ENCODE measurements at regions not wholly inside any gene's neighbourhood (a gene's known extent, or its start where the extent isn't known, plus 50 kb on each side); places are given as distances from the start of the nearest gene placed in this dataset.

DNA sequence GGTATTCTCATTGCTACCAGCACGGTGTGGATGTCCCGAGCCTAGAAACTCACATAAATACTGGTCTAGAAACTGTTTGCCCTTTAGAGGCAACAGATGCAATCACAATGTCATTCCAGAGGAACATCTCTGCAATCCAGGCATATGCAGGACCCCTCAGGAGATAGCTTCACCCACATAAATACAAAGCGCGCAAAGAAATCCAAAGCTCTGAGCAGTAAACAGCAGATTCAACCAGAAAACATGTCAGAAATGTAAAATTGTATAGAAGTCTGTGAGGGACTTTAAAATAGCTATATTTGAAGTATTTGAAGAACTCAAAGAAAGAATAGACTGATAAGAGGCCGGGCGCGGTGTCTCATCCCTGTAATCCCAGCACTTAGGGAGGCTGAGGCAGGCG lies 291.7 kb downstream of the FAM43A start:
- TF ChIP-seq POLR2AphosphoS5 (IDR thresholded peaks at IDR 0.05; ENCODE audit: low read depth, low read length): no peak
- no peak for TF ChIP-seq POLR2A (IDR thresholded peaks at IDR 0.05; ENCODE audit: low read depth, low read length)
- TF ChIP-seq SPI1 (IDR thresholded peaks at IDR 0.05; ENCODE audit: low read depth, low read length): no peak
- no peak for TF ChIP-seq PAX5 (IDR thresholded peaks at IDR 0.05; ENCODE audit: insufficient read depth, low read length, severe bottlenecking)

Measured in GM12891 (cell line).